ENCODE measurements at regions not wholly inside any gene's neighbourhood (a gene's known extent, or its start where the extent isn't known, plus 50 kb on each side); places are given as distances from the start of the nearest gene placed in this dataset.

- Histone ChIP-seq H3F3A (ENCODE audit: low read depth) (no peaks in the 10 kb centered on the region), H3K36me3 (ENCODE audit: insufficient read depth, low read length) (no peaks in the 10 kb centered on the region), H3K27me3 (ENCODE audit: insufficient read depth, low read length, poor library complexity, severe bottlenecking) (no peaks in the 10 kb centered on the region), H3K4me1 (ENCODE audit: insufficient read depth, low read length, poor library complexity, severe bottlenecking) (no peaks in the 10 kb centered on the region), H3K9me2 (replicated peaks; ENCODE audit: low read depth, low read length) (no peaks in the 10 kb centered on the region), H4K20me1 (ENCODE audit: insufficient read depth, low read length, poor library complexity, severe bottlenecking) (no peaks in the 10 kb centered on the region), H3K79me2 (ENCODE audit: insufficient read depth, low read length) (no peaks in the 10 kb centered on the region), H3K9me3 (ENCODE audit: insufficient read depth, low read depth, low read length) (peaks cover 3% of the 10 kb centered on the region; the same call in 1 of the 2 replicates), H2AFZ (ENCODE audit: low read length) (no peak overlapping the region), H3K9ac (ENCODE audit: low read depth, low read length, poor library complexity, severe bottlenecking) (no peak overlapping the region), H3K4me2 (ENCODE audit: low read depth, low read length, poor library complexity, severe bottlenecking) (no peak overlapping the region), H3K4me3 (ENCODE audit: low read length, poor library complexity, severe bottlenecking) (no peak overlapping the region)
- TF ChIP-seq EZH2phosphoT487 (IDR thresholded peaks at IDR 0.05; ENCODE audit: borderline replicate concordance): no peak
- TF ChIP-seq, protein P1, sequence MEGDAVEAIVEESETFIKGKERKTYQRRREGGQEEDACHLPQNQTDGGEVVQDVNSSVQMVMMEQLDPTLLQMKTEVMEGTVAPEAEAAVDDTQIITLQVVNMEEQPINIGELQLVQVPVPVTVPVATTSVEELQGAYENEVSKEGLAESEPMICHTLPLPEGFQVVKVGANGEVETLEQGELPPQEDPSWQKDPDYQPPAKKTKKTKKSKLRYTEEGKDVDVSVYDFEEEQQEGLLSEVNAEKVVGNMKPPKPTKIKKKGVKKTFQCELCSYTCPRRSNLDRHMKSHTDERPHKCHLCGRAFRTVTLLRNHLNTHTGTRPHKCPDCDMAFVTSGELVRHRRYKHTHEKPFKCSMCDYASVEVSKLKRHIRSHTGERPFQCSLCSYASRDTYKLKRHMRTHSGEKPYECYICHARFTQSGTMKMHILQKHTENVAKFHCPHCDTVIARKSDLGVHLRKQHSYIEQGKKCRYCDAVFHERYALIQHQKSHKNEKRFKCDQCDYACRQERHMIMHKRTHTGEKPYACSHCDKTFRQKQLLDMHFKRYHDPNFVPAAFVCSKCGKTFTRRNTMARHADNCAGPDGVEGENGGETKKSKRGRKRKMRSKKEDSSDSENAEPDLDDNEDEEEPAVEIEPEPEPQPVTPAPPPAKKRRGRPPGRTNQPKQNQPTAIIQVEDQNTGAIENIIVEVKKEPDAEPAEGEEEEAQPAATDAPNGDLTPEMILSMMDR (conservative IDR thresholded peaks at IDR 0.05; ENCODE audit: low read length): no peak
These were observed 513.0 kb downstream of the TOX3 start for GRCh38 chr16:52033992-52034391.

GRCh38 chr16:52022980-52023379 lies 524.0 kb downstream of the TOX3 start:
- Histone ChIP-seq H3K4me3 (ENCODE audit: low read length, poor library complexity, severe bottlenecking) (no peak overlapping the region), H3K9ac (ENCODE audit: low read depth, low read length, poor library complexity, severe bottlenecking) (no peak overlapping the region), H3K27me3 (ENCODE audit: insufficient read depth, low read length, poor library complexity, severe bottlenecking) (no peaks in the 10 kb centered on the region), H3K4me2 (ENCODE audit: low read depth, low read length, poor library complexity, severe bottlenecking) (no peak overlapping the region), H3K4me1 (ENCODE audit: insufficient read depth, low read length, poor library complexity, severe bottlenecking) (no peaks in the 10 kb centered on the region), H4K20me1 (ENCODE audit: insufficient read depth, low read length, poor library complexity, severe bottlenecking) (no peaks in the 10 kb centered on the region), H3K9me2 (replicated peaks; ENCODE audit: low read depth, low read length) (no peaks in the 10 kb centered on the region), H3K79me2 (ENCODE audit: insufficient read depth, low read length) (no peaks in the 10 kb centered on the region), H2AFZ (ENCODE audit: low read length) (no peak overlapping the region), H3K36me3 (ENCODE audit: insufficient read depth, low read length) (no peaks in the 10 kb centered on the region), H3F3A (ENCODE audit: low read depth) (no peaks in the 10 kb centered on the region), H3K9me3 (ENCODE audit: insufficient read depth, low read depth, low read length) (no peaks in the 10 kb centered on the region)
- no peak for TF ChIP-seq EZH2phosphoT487 (IDR thresholded peaks at IDR 0.05; ENCODE audit: borderline replicate concordance)
- TF ChIP-seq, protein P1 (conservative IDR thresholded peaks at IDR 0.05; ENCODE audit: low read length): no peak

DNA sequence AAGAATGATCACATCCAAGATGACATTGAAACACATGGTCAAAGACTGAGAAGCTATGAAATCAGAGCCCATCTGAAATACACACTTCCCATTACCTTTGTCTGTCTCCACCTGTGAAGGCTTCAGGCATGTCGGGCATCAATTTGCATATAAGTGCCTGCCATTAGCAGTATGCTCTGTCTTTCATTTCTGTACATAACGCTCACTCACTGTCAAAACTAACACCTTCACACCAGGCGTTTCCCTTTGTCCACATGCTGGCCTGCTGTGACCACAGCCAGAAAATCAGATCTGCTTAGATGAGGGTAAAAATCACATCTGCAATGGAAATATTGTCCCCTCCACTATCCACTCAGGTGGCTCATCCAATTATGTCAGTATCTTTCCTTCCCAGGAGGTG lies 524.8 kb downstream of the TOX3 start:
- Histone ChIP-seq H3K4me3 (ENCODE audit: low read length, poor library complexity, severe bottlenecking) (no peak overlapping the region), H3K4me1 (ENCODE audit: insufficient read depth, low read length, poor library complexity, severe bottlenecking) (no peaks in the 10 kb centered on the region), H4K20me1 (ENCODE audit: insufficient read depth, low read length, poor library complexity, severe bottlenecking) (no peaks in the 10 kb centered on the region), H3K4me2 (ENCODE audit: low read depth, low read length, poor library complexity, severe bottlenecking) (no peak overlapping the region), H3K27me3 (ENCODE audit: insufficient read depth, low read length, poor library complexity, severe bottlenecking) (no peaks in the 10 kb centered on the region), H3F3A (ENCODE audit: low read depth) (no peaks in the 10 kb centered on the region), H3K9ac (ENCODE audit: low read depth, low read length, poor library complexity, severe bottlenecking) (no peak overlapping the region), H3K36me3 (ENCODE audit: insufficient read depth, low read length) (no peaks in the 10 kb centered on the region), H3K79me2 (ENCODE audit: insufficient read depth, low read length) (no peaks in the 10 kb centered on the region), H3K9me2 (replicated peaks; ENCODE audit: low read depth, low read length) (no peaks in the 10 kb centered on the region), H3K9me3 (ENCODE audit: insufficient read depth, low read depth, low read length) (peaks cover 3% of the 10 kb centered on the region; the same call in 1 of the 2 replicates), H2AFZ (ENCODE audit: low read length) (no peak overlapping the region)
- TF ChIP-seq, protein P1 (conservative IDR thresholded peaks at IDR 0.05; ENCODE audit: low read length): no peak
- no peak for TF ChIP-seq EZH2phosphoT487 (IDR thresholded peaks at IDR 0.05; ENCODE audit: borderline replicate concordance)
